GM21423 (cell line): ENCODE measurements at regions not wholly inside any gene's neighbourhood (a gene's known extent, or its start where the extent isn't known, plus 50 kb on each side); places are given as distances from the start of the nearest gene placed in this dataset.

Source experiments
- ATAC-seq: cut with Tn5 transposase; IDR thresholded peaks from one replicate; pipeline ENCODE4 v1.9.1; 2021; ENCODE audit warnings: mild to moderate bottlenecking, moderate library complexity; ENCODE audit not compliant: unreplicated experiment

DNA sequence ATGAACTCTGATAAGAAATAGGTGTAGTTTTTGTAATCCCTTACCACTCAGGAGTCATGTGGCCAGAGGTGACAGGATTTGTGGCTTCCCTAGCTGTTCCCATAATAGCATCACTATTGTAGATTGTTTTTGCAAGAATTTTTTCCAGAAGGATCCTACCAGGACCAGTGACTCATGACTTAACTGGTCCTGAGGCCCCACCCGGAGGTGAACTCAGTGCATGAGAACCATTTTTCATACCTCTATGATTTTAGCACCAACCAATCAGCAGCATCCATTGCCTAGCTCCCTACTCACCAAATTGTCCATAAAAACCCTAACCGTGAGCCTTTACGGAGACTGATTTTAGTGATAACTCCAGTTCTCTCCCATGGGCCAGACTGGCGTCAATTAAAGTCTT lies 484.8 kb downstream of the PSAT1 start:
- no peak for ATAC-seq

GRCh38 chr9:78782234-78782633 lies 485.3 kb downstream of the PSAT1 start:
- ATAC-seq: no peak

- no peak for ATAC-seq
Observed at GRCh38 chr9:78782858-78783257, 485.9 kb downstream of the PSAT1 start.

DNA sequence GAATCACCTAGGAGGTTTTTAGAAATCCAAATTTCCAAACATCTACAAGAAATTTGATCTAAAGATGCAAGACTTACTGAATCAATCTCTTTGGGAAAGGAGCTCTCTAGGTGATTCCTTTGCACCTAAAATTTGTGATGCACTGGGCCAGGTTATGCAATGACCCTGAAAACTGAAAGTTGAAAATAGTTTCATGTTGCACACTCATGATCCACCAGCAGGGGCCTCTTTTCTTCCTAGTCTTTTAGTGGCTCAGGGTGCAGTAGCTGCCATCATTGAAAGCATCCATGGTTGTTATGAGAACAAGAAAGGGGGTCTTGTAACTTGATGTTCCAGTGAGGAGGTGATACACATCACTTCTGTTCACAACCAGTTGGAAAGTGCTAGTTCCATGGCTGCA lies 486.8 kb downstream of the PSAT1 start:
- no peak for ATAC-seq

- ATAC-seq: no peak
Observed at GRCh38 chr9:78786794-78787193, 489.9 kb downstream of the PSAT1 start.

DNA sequence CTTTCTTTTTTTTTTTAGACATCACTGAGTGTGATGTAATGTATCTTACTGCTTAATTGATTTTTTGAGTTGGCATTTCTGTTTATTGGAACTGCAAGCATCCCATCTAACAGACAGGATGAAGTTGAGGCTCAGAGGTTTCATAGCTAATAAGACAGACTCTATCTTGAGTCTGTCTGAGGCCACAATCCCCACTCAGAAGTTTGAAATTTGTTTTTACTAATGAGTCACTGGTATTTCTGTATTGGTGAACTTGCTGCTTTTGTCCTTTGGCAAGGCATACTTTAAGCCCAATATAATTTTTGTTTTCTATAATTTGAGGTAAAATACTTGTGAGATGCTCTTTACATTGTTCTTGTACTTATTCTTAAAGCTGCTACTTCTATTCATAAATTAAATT lies 491.2 kb downstream of the PSAT1 start:
- ATAC-seq: no peak

DNA sequence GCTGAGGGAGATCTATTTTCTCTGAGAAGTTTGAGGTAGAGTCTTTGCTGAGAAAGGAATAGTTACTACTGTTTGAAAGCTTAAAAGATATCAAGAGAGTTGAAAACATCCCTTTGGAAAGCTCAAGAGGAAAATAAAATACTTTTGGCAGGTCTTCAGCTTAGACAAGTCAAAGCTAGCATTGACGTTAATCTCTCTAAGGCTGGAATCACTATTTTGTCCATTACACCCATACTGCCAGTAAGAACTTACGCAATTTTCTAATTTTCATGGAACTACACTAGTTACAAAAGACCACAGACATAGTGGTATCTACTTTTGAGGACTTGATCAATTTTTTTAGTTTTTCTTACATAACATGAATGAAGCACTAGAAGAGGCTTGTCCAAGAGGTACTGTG lies 494.9 kb downstream of the PSAT1 start:
- ATAC-seq: no peak

GRCh38 chr9:78792745-78793144 lies 495.8 kb downstream of the PSAT1 start:
- ATAC-seq: no peak

GRCh38 chr9:78805771-78806170 lies 508.8 kb downstream of the PSAT1 start:
- ATAC-seq: no peak

DNA sequence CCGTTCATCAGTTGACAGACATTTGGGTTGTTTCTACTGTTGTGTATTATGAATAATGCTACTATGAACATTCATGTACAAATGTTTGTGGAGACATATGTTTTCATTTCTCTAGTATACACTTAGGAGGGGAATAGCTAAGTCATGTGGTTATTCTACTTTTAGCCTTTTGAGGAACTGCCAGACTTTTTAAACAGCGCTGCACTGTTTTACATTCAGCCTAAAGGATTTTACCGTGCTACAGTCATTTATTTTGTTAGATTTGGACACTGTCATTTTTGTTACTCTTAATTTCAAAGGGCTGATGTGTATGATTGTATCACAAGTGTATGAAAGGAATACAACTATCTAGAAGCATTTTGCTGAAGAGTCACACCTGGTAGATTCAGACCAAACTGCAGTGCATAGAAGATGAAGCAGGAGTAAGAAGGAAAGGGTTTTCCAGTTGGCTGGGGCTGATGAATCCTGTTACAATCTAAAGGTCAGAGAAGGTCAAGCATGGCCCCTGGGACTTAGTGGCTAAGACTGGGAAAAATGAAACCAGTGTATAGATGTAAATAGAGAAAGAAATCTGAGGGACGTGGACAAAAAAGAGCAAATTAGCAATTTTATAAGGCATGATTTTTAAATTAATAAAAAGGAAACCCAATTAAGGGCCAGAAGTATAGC lies 509.7 kb downstream of the PSAT1 start:
- no peak for ATAC-seq

- no peak for ATAC-seq
Observed at GRCh38 chr9:78807286-78807685, 510.4 kb downstream of the PSAT1 start.

DNA sequence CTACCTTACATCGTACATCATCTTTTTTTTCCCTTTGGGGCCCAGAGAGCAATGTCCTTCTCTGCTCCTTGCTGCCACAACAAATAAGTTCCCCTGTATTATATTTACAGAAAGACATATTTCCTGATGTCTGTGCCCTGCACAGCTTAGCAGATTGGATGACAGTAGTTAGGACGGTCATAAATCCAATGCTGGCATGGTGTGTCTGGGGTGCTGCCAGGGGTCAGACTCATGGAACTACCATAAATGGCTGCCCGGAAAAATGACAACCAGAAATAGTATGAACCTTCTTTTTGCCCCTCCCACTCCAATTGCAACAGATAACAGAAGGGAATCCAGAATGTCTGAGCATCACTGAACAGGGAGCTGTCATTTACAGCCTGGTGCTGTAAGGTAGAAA lies 511.1 kb downstream of the PSAT1 start:
- ATAC-seq: no peak

GRCh38 chr9:78811622-78812276 lies 514.8 kb downstream of the PSAT1 start:
- ATAC-seq: no peak

GRCh38 chr9:78812665-78813064 lies 515.7 kb downstream of the PSAT1 start:
- no peak for ATAC-seq

DNA sequence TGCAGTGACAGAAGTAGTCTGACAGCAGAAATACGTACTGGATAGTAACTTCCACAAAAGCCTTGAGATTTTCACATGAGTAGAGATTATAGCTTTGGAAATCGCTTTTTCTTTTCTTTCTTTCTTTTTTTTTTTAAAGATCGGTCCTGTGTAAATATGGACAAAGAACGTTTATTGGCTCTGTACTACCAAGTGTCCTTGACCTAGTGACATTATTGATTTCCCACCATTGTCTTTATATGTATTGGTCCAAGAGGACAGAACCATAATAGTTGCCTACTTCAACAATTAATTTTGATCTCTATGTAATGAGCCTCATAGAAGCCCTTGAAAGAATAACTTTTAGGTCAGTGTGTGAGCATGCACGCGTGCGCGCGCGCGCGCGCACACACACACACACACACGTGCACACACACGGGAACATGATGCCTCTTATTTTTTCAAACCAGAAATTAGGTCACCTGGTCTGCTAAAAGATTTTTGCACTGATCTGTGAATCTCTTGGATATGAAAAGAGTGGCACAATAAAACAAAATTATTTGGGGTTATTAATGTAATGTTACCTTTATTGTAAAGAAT lies 516.8 kb downstream of the PSAT1 start:
- no peak for ATAC-seq

- peak; percentile 78 for ATAC-seq
Observed at GRCh38 chr9:78821126-78821822, 524.3 kb downstream of the PSAT1 start.

DNA sequence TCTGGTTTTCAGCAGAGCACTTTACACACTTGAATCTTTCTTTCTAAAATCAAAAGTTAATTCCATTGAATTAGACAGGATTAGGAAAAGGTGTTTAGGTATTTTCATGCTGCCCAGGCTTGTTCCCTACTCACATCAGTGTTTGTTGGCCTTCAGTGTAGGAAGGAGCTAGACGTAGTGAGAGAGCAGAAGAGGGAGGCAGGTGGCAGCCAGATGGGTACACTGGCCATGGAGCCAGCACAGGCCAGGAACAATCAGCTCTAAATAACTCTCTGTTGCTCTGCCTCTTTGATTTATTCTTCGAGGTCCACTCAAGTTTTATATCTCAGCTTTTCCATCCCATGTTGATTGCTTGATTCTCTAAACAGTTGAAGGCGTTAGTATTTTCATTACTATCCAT lies 529.6 kb downstream of the PSAT1 start:
- ATAC-seq: no peak

DNA sequence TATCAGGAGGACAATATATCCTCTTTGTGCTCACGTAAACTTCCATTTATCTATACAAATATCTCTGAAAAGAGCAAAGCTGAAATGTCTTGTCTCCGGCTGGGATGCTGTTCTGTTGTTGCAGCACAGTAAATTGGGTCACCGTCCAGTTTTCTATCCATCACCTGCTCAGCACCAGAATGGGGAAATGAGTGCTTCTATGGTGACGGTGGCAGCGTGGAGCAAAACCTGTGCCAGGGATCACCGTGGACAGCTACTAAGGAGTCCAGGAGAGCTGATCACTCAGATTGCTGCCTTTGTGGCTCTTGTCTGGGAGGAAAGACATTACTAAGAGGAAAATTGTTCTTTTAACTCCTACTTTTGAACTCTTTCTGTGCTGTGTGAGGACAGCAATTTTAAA lies 531.6 kb downstream of the PSAT1 start:
- no peak for ATAC-seq

GRCh38 chr9:78830301-78830700 lies 533.4 kb downstream of the PSAT1 start:
- no peak for ATAC-seq

DNA sequence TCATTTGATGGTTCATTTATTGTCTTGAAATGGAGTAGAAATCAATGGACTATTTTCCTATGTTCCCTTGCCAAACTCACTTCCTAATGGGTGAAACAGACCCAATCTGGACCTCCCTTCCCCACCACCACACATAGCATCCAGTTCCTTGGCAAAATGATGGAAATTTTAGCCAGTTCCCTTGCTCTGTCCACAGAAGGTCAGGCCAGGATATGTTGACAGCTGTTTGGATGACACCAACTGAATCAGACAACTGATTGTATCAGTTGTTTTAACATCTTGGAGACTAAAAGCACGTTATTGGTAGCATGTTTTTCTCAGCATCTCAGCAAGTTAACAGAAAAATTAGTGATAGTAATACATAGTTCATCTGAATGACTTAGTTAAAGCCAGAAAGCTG lies 534.8 kb downstream of the PSAT1 start:
- no peak for ATAC-seq

DNA sequence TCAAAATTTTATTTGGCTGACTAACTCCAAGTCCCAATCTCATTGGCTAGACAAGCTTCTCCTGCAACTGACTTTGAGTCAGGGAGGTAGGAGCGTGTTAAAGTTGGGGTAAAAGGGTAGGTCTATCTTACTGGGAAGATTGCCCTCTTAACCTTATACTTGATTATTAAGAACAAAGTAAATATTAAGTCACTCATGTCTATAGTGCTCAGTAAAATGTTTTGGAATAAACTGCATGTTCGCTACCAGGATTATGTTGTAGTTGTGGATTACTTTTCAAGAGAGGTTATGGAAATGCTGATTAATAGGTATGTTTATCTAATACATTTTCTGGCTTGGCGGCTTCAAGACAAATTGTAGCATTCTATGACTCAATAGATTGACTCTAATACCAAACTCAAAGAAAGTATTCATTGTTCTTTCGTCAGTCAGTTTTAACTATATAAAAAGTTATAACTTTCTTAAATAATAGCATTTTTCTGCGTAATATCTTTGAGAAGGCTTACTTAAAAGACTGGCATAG lies 539.1 kb downstream of the PSAT1 start:
- no peak for ATAC-seq

DNA sequence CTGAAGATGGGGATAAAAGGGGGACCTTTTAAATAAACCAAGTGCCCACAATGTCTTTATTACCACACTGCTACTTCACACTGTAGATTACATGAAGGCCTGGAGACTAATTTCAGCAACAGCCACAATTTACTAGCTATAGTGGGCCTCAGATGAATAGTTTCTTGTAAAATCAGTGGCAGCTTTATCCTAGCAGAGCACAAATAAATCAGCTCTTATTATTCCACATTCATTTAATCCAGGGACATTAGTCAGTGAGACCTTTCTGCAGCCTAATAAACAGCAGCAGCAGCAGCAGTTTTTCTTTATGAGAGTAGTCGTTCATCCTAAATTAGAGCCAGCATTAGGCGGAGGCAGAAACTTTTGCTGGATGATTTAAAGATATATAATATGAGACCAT lies 542.3 kb downstream of the PSAT1 start:
- ATAC-seq: no peak
